ENCODE measurements at regions not wholly inside any gene's neighbourhood (a gene's known extent, or its start where the extent isn't known, plus 50 kb on each side); places are given as distances from the start of the nearest gene placed in this dataset.

GRCh38 chr9:71384343-71384742 is 262.9 kb upstream of the TRPM3 start:
- in situ Hi-C loops (cut with HindIII; ENCODE audit: low sequenced_read_pairs): no loop called here

DNA sequence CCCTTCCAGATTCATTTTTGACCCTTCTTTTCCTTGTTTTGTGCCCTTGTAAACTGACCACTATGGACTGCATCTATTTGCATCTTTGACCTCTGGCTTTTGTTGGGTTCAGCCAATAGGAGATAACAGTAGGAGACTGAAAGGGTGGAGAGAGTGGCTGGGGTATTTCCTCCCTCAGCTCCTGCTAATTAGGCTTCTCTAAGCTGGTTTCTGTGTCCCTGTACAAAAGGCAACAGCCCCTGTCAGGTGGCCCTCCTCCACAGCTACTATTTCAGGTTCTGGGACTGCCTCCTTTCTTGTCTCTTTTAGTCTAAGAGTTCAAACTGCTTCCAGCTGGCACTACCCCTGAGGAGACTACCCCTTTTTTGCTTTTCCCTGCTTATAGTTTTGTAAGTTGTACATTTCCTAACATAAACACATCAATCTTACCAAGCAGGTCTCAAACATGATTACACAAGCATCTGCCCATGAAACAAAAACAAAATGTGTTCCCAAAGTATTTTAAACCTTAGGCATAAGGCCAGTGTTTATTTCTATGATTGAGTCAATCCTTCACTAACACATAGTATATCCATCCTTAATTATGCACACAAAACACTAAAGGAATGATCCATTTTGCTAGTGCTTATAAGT is 262.0 kb upstream of the TRPM3 start:
- in situ Hi-C loops (cut with HindIII; ENCODE audit: low sequenced_read_pairs): no loop called here

DNA sequence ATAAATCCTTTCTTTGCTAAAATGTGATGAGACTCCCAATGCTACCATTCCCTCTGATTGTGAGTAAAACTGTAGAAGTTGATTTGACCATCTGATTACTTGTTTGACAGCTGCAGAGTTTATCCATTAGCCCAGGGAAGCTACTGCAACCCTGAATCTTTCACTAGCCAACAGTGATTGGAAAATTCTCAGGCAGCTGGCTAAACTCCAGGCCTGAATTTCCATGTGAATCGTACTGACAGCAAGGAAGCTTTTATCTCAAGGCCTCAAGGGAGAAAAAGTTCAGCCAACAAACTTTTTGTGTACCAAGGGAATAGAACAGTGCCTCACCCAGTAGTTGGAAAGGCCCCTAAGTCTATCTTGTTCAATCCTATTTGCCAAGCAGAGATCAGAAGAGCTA is 246.7 kb upstream of the TRPM3 start:
- in situ Hi-C loops (cut with HindIII; ENCODE audit: low sequenced_read_pairs): no loop called here

GRCh38 chr9:71364186-71364955 is 242.9 kb upstream of the TRPM3 start:
- in situ Hi-C loops (cut with HindIII; ENCODE audit: low sequenced_read_pairs): no loop called here

- in situ Hi-C loops (cut with HindIII; ENCODE audit: low sequenced_read_pairs): no loop called here
Measured at GRCh38 chr9:71363286-71363961, 242.0 kb upstream of the TRPM3 start.

GRCh38 chr9:71361357-71361756 is 239.9 kb upstream of the TRPM3 start:
- in situ Hi-C loops (cut with HindIII; ENCODE audit: low sequenced_read_pairs): no loop called here

DNA sequence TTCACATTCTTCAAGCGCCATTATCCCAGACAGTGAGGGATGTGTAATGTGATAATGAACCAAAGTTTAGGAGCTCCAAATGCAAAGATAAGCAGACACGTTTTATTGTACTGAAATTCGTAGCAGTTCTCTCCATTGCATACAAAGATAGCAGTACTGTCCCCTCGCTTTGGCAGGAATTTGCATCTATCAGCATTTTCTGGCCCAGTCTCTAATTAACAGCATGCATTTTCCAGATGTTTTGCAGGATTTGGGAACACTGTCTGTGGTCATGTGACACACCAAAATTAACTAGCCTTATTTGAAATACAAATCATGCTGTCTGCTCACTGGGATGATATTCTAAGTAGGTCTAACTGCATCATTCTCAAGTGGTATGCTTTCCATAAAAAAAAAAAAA is 235.9 kb upstream of the TRPM3 start:
- in situ Hi-C loops (cut with HindIII; ENCODE audit: low sequenced_read_pairs): no loop called here

- in situ Hi-C loops (cut with HindIII; ENCODE audit: low sequenced_read_pairs): no loop called here
Measured at GRCh38 chr9:71355884-71356283, 234.5 kb upstream of the TRPM3 start.

DNA sequence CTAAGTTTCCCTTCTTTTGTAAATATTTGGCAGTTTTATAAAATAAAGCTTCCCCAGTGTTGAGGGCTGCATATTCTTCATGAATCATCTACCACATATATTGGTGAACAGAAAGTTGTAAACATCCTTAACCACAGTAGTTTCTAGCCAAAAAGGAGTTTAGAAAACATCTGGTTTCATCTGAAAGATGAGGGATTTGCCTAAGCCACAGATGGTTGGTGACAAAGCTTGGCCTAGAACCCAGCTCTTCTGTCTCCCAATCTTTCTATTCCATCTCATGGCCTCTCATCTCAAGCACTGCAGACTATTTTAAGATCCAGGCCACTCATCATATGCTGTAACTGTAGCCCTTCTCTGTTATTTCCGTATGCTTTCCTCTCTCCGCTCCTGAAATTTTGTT is 232.3 kb upstream of the TRPM3 start:
- in situ Hi-C loops (cut with HindIII; ENCODE audit: low sequenced_read_pairs): no loop called here

GRCh38 chr9:71352837-71353236 is 231.4 kb upstream of the TRPM3 start:
- in situ Hi-C loops (cut with HindIII; ENCODE audit: low sequenced_read_pairs): no loop called here

DNA sequence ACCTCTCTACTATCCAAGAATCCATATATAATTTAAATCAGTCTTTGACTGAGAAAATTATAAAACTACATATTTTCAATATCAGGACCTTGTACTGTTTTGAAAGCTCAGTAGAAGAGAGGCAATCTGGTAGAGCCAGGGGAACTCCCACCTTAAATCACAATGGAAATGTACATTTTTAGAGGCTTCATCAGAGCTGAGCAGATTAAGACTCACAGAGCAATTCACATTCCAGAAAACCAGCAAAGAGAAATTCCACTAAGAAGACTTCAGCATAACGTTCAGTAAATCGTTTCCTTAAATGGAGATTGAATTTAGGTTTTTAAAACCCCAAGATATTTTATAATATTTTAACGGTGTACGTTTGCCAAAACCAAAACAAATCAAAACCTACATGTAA is 227.8 kb upstream of the TRPM3 start:
- in situ Hi-C loops (cut with HindIII; ENCODE audit: low sequenced_read_pairs): no loop called here

- in situ Hi-C loops (cut with HindIII; ENCODE audit: low sequenced_read_pairs): no loop called here
Measured at GRCh38 chr9:71333321-71333720, 211.9 kb upstream of the TRPM3 start.

DNA sequence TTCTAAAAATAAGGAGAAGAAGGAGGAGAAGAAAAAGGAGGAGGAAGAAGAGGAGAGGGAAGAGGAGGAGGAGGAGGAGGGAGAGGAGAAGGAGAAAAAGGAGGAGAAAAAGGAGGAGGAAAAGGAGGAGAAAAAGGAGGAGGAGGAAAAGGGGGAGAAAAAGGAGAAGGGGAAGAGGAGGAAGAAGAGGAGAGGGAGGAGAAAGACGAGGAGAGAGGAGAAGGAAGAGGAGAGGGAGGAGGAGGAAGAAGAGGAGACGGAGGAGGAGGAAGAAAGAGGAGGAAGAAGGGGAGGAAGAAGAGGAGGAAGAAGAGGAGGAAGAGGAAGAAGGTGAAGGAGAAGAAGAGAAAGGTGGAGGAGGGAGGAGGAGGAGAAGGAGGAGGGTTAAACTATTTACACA is 210.2 kb upstream of the TRPM3 start:
- in situ Hi-C loops (cut with HindIII; ENCODE audit: low sequenced_read_pairs): no loop called here

GRCh38 chr9:71329873-71330272 is 208.5 kb upstream of the TRPM3 start:
- in situ Hi-C loops (cut with HindIII; ENCODE audit: low sequenced_read_pairs): no loop called here

DNA sequence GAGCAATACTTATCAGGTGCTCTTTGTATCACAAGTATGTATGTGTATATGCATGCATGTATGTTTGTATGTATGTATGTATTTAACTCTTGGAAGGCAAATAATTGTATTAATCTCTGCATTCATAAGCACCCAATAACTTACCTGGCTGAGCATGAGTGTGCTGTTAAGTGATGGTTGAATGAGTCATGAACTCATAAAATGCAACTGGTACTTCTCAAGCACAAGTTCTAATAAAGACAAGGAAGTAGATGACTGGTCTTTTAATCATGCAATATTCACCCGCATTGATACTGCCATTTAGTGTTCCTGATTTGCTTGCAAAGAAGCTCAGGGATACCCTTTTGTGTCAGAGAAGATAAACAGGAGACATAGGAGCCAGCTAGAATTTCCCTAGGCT is 204.9 kb upstream of the TRPM3 start:
- in situ Hi-C loops (cut with HindIII; ENCODE audit: low sequenced_read_pairs): no loop called here

- in situ Hi-C loops (cut with HindIII; ENCODE audit: low sequenced_read_pairs): no loop called here
Measured at GRCh38 chr9:71323357-71323756, 201.9 kb upstream of the TRPM3 start.

- in situ Hi-C loops (cut with HindIII; ENCODE audit: low sequenced_read_pairs): no loop called here
Measured at GRCh38 chr9:71322311-71322710, 200.9 kb upstream of the TRPM3 start.

DNA sequence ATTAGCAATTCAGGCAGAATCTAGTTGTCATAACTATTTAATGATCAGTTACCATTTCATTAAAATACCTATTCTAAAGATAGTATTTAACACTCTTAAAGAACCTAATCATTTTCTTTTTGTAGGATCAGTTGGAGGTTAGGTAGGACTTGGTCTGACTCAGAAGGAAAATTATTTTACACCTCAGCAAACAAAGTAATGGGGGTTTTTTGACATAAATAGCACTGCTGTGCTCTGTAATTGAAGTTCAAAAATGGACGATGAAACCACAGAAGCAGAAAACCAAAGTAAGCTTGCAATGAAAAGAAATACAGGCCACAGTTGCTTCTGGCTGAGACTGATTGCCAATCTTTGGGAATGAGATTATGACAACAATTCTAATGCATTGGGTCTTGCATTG is 187.0 kb upstream of the TRPM3 start:
- in situ Hi-C loops (cut with HindIII; ENCODE audit: low sequenced_read_pairs): no loop called here

GRCh38 chr9:71306134-71306533 is 184.7 kb upstream of the TRPM3 start:
- in situ Hi-C loops (cut with HindIII; ENCODE audit: low sequenced_read_pairs): no loop called here

DNA sequence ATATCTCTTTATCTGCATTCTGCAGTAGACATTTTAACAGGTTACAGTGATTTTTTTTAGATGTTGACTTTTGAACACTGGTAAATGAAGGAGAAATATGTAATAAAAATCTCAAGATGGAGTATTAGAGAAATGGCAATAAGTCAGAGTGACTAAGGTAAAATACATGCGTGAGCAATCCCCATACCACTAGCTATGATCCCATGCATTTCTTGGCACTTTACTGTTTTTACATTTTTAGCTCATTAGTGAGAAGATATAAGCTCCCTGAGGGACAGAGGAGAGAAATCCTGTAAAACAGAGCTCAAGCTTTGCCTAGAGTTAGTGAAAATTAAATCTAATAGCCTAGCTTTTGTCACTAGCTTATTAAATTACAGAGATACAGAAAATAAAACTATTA is 181.9 kb upstream of the TRPM3 start:
- in situ Hi-C loops (cut with HindIII; ENCODE audit: low sequenced_read_pairs): no loop called here

DNA sequence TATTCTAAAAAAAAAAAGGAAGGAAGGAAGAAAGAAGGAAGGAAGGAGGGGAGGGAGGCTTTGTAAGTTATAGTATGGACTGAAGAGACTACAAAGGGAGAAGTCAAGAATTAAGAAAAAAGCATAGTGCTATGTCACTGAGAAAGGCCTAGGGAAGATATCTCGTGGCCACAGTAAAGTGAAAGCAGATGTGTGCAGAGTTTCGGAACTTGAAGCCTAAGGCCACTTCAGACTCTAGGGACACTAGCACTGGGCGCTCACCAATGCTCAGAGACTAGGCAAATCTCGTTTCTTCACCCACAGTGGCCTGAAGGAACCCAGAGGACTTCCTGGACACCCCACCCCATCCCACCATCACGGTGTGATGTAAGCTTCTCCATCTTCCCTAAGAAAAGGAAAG is 181.4 kb upstream of the TRPM3 start:
- in situ Hi-C loops (cut with HindIII; ENCODE audit: low sequenced_read_pairs): no loop called here

DNA sequence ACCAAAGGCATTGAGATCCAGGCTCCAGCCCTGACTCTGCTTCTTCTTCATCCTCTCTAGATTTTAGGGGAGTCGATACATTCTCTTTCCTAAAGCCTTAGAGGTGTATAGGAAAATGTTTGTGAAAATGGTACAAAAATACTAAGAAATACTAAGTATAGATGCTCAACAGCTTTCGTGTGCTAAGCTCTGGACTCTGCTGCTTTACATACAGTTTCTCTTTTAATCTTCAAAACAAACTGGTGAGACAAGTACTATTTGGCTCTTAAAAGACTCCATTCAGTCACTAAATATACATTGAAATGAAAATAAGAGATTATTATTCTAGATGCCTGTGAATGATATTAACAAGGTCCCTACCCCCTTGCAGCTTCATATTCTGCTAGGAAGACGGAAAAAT is 174.5 kb upstream of the TRPM3 start:
- in situ Hi-C loops (cut with HindIII; ENCODE audit: low sequenced_read_pairs): no loop called here

Data from endothelial cell of hepatic sinusoid (primary cell).